ENCODE measurements at regions not wholly inside any gene's neighbourhood (a gene's known extent, or its start where the extent isn't known, plus 50 kb on each side); places are given as distances from the start of the nearest gene placed in this dataset.

DNA sequence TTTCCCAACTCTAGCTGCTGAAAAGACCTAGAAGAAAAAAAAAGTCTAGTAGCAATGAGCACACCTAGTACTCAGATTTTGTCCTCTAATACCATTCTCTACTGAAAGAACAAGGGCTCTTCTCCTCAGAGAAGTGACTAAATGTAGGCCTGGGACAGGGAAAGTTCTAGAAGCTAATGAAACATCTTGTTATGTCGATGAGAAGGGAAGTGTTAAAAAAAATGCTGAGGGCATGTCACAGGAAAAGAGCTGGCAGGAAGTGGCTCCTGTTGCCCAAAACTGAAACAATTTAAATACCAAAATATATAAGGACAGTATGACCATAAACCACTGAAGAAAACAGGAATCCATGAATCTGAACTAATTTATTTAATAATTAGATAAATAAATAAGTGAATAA, 581.4 kb upstream of the TBL1XR1 start:
- Histone ChIP-seq H3K27ac (no peak overlapping the region), H3K4me3 (no peak overlapping the region), H3K9me3 (no peaks in the 10 kb centered on the region), H3K4me1 (peaks cover 0 to 46% of the 10 kb centered on the region in 2 donors), H3K27me3 (no peaks in the 10 kb centered on the region), H3K36me3 (no peaks in the 10 kb centered on the region)
- TF ChIP-seq, protein P1, sequence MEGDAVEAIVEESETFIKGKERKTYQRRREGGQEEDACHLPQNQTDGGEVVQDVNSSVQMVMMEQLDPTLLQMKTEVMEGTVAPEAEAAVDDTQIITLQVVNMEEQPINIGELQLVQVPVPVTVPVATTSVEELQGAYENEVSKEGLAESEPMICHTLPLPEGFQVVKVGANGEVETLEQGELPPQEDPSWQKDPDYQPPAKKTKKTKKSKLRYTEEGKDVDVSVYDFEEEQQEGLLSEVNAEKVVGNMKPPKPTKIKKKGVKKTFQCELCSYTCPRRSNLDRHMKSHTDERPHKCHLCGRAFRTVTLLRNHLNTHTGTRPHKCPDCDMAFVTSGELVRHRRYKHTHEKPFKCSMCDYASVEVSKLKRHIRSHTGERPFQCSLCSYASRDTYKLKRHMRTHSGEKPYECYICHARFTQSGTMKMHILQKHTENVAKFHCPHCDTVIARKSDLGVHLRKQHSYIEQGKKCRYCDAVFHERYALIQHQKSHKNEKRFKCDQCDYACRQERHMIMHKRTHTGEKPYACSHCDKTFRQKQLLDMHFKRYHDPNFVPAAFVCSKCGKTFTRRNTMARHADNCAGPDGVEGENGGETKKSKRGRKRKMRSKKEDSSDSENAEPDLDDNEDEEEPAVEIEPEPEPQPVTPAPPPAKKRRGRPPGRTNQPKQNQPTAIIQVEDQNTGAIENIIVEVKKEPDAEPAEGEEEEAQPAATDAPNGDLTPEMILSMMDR (IDR thresholded peaks at IDR 0.05): no peak
- no peak for DNase-seq (ENCODE audit: low spot score)

DNA sequence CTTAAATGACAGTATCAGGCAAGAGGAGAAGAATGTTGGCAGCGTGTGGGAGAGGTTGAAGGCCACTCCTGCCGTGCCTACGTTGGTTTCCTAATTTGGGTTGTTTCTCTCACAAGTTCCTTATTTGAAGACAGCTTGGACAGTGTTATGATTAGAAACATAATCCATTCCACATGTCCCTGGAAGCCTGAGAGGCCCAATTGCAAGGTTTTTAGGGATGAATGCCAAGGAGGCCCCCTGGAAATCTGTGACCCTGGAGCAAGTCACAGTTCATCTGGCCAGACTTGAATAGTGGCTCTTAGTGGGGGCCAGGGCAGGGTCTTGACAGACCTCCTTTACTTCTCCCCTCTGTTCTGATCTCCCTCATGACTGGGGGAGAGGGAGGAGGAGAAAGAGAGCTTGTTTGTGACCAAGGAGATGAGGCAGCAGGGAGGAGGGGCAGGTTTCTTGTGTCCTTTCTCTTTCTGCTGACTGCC, 584.4 kb upstream of the TBL1XR1 start:
- no peaks in the 10 kb centered on the region for H3K9me3 ChIP-seq
- H3K27ac ChIP-seq: peak overlapping the region; percentile 84 to 96
- TF ChIP-seq, protein P1 (IDR thresholded peaks at IDR 0.05): no peak
- H3K27me3 ChIP-seq: no peaks in the 10 kb centered on the region
- peaks cover 0 to 46% of the 10 kb centered on the region in 2 donors for H3K4me1 ChIP-seq
- no peak overlapping the region for H3K4me3 ChIP-seq
- no peaks in the 10 kb centered on the region for H3K36me3 ChIP-seq
- DNase-seq (ENCODE audit: low spot score): peak; percentile 82

DNA sequence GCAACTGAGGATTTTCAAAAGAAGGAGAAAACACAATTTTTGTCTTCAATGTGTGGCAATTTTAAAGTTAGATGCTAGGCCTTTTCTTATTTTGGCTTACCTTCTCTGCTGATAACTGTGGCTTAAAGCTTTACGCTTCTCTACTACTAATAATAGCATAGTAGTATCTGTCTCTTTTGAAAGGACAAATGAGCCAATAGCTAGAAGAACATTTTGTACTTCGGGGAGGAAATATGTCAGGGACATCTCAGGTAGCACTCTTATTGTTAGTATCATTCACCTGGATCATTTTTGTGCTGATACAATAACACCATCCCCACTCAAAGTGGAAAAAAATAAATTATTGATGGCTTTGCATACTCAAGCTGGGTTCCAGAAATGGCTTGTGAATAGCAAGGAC, 586.1 kb upstream of the TBL1XR1 start:
- Histone ChIP-seq H3K27me3 (no peaks in the 10 kb centered on the region), H3K4me1 (peaks cover 0 to 41% of the 10 kb centered on the region in 2 donors), H3K4me3 (no peak overlapping the region), H3K9me3 (no peaks in the 10 kb centered on the region), H3K27ac (peak overlapping the region; percentile 84 to 96), H3K36me3 (no peaks in the 10 kb centered on the region)
- TF ChIP-seq, protein P1 (IDR thresholded peaks at IDR 0.05): no peak
- DNase-seq (ENCODE audit: low spot score): no peak

DNA sequence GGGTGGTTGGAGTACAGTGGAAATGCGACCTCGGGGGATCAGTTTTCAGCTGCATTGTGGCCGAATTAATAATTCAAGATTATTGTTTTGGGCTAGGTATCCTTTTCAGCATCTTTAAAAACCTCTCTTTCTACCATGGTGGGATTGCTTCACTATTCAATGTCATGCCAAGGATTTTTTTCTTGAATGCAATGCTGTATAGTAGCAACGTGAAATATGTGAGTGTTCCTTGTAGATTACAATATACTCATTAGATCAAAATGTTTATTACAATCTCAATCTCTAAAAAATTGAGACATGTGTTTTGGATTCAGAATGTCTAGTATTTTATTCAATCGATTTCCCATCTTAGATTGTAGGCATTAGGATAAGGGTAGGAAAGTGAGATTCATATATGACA, 586.5 kb upstream of the TBL1XR1 start:
- Histone ChIP-seq H3K4me1 (peaks cover 0 to 41% of the 10 kb centered on the region in 2 donors), H3K27ac (peak overlapping the region; percentile 84 to 96), H3K36me3 (no peaks in the 10 kb centered on the region), H3K9me3 (no peaks in the 10 kb centered on the region), H3K27me3 (no peaks in the 10 kb centered on the region), H3K4me3 (no peak overlapping the region)
- TF ChIP-seq, protein P1 (IDR thresholded peaks at IDR 0.05): no peak
- DNase-seq (ENCODE audit: low spot score): no peak

GRCh38 chr3:177787279-177788041, 590.2 kb upstream of the TBL1XR1 start:
- H3K36me3 ChIP-seq: no peaks in the 10 kb centered on the region
- TF ChIP-seq, protein P1 (IDR thresholded peaks at IDR 0.05): no peak
- no peak overlapping the region for H3K4me3 ChIP-seq
- no peak for DNase-seq (ENCODE audit: low spot score)
- H3K27ac ChIP-seq: no peak overlapping the region
- no peaks in the 10 kb centered on the region for H3K9me3 ChIP-seq
- peaks cover 0 to 18% of the 10 kb centered on the region in 2 donors for H3K4me1 ChIP-seq
- no peaks in the 10 kb centered on the region for H3K27me3 ChIP-seq
